ENCODE measurements at regions not wholly inside any gene's neighbourhood (a gene's known extent, or its start where the extent isn't known, plus 50 kb on each side); places are given as distances from the start of the nearest gene placed in this dataset.

DNA sequence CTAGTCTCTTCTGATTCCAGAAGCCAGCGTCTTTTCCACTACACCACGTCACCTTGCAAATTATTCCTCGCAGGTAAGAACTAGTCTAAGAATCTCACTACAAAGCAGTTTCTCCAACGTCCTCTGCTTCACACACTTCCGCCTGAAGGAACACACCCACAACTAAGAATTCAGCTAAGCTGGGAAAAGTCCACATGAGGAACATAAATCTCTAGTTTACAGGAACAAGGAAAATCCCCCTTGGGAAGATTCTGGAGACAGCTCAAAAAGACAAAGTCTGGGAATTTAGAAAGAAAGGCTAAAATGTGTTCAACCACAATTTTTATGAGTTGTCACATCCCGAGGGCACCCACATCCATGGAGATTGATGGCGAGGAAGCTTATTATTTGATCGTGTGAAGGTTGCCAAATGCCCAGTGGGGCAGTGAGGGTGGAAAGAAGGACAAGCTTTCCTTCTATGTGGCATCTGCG is 780.2 kb upstream of the TBX3 start:
- TF ChIP-seq, protein P1, sequence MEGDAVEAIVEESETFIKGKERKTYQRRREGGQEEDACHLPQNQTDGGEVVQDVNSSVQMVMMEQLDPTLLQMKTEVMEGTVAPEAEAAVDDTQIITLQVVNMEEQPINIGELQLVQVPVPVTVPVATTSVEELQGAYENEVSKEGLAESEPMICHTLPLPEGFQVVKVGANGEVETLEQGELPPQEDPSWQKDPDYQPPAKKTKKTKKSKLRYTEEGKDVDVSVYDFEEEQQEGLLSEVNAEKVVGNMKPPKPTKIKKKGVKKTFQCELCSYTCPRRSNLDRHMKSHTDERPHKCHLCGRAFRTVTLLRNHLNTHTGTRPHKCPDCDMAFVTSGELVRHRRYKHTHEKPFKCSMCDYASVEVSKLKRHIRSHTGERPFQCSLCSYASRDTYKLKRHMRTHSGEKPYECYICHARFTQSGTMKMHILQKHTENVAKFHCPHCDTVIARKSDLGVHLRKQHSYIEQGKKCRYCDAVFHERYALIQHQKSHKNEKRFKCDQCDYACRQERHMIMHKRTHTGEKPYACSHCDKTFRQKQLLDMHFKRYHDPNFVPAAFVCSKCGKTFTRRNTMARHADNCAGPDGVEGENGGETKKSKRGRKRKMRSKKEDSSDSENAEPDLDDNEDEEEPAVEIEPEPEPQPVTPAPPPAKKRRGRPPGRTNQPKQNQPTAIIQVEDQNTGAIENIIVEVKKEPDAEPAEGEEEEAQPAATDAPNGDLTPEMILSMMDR (conservative IDR thresholded peaks at IDR 0.05; ENCODE audit: low read length): no peak
- TF ChIP-seq EZH2phosphoT487 (IDR thresholded peaks at IDR 0.05; ENCODE audit: borderline replicate concordance): no peak

Measured in Loucy (cell line).